ENCODE measurements at regions not wholly inside any gene's neighbourhood (a gene's known extent, or its start where the extent isn't known, plus 50 kb on each side); places are given as distances from the start of the nearest gene placed in this dataset.

- POLR2A ChIA-PET, result no interaction called here
- Histone ChIP-seq H3K4me1 (ENCODE audit: insufficient read depth, low read length) (no peaks in the 10 kb centered on the region), H3K9me3 (ENCODE audit: low read length) (no peaks in the 10 kb centered on the region), H3K27ac (ENCODE audit: extremely low read length, insufficient read depth, low read length) (no peak overlapping the region), H3K79me2 (ENCODE audit: insufficient read depth, low read length) (no peaks in the 10 kb centered on the region), H3K27me3 (ENCODE audit: control insufficient read depth in 1 of 2, insufficient read depth in 2 of 2, low read length in 2 of 2) (peaks cover 11 to 90% of the 10 kb centered on the region in 2 experiments; a peak in 4 of 5 replicates), H3K4me2 (ENCODE audit: low read depth, low read length) (no peak overlapping the region), H3K4me3 (replicated peaks in 1 of 3; ENCODE audit: insufficient read depth in 1 of 3, low read depth in 2 of 3, low read length in 3 of 3) (no peak overlapping the region), H3K36me3 (replicated peaks in 1 of 2; ENCODE audit: control insufficient read depth in 1 of 2, insufficient read depth in 2 of 2, low read length in 2 of 2) (no peaks in the 10 kb centered on the region), H4K20me1 (ENCODE audit: insufficient read depth, low read length) (no peaks in the 10 kb centered on the region), H3K9ac (ENCODE audit: insufficient read depth, low read depth, low read length) (no peak overlapping the region), H2AFZ (ENCODE audit: low read length) (no peak overlapping the region)
- no peak for DNase-seq (ENCODE audit: low spot score)
- FAIRE-seq, result no peak
- intact Hi-C loops (cut with micrococcal nuclease; ENCODE audit: unreplicated experiment), result no loop called here
- in situ Hi-C loops (cut with HindIII; ENCODE audit: extremely low pct_ligation_motif_present, low pct_unique_long_range_greater_than_20kb), result no loop called here
- no TSS peak for BruUV-seq (replicated peaks)
- peak; percentile 49; the same call in 1 of the 2 replicates for TF ChIP-seq ZNF768 (CRISPR knock-in tag; IDR thresholded peaks at IDR 0.05)
- TF ChIP-seq ZFP37 (CRISPR knock-in tag; IDR thresholded peaks at IDR 0.05; ENCODE audit: borderline replicate concordance), result no peak
- no peak for TF ChIP-seq NFRKB (IDR thresholded peaks at IDR 0.05)
- ATAC-seq, result no peak
- CTCF ChIA-PET (ENCODE audit: low intra/inter-chr PET ratio, low total read pairs), result no interaction called here
- 42% methylated on average over 2 of the region's 6 CpGs for WGBS (ENCODE audit: low lambda C conversion rate)
Observed at GRCh38 chr2:120611016-120611415, 124.7 kb upstream of the GLI2 start.

GRCh38 chr2:120611961-120612360, 123.7 kb upstream of the GLI2 start:
- Histone ChIP-seq H3K36me3 (replicated peaks in 1 of 2; ENCODE audit: control insufficient read depth in 1 of 2, insufficient read depth in 2 of 2, low read length in 2 of 2) (no peaks in the 10 kb centered on the region), H3K79me2 (ENCODE audit: insufficient read depth, low read length) (no peaks in the 10 kb centered on the region), H4K20me1 (ENCODE audit: insufficient read depth, low read length) (no peaks in the 10 kb centered on the region), H3K9ac (ENCODE audit: insufficient read depth, low read depth, low read length) (no peak overlapping the region), H3K27ac (ENCODE audit: extremely low read length, insufficient read depth, low read length) (no peak overlapping the region), H3K4me3 (replicated peaks in 1 of 3; ENCODE audit: insufficient read depth in 1 of 3, low read depth in 2 of 3, low read length in 3 of 3) (no peak overlapping the region), H3K4me1 (ENCODE audit: insufficient read depth, low read length) (no peaks in the 10 kb centered on the region), H3K4me2 (ENCODE audit: low read depth, low read length) (no peak overlapping the region), H3K9me3 (ENCODE audit: low read length) (no peaks in the 10 kb centered on the region), H2AFZ (ENCODE audit: low read length) (no peak overlapping the region), H3K27me3 (ENCODE audit: control insufficient read depth in 1 of 2, insufficient read depth in 2 of 2, low read length in 2 of 2) (peaks cover 11 to 90% of the 10 kb centered on the region in 2 experiments; a peak in 4 of 5 replicates)
- no TSS peak for BruUV-seq (replicated peaks)
- FAIRE-seq, result no peak
- intact Hi-C loops (cut with micrococcal nuclease; ENCODE audit: unreplicated experiment) (no loop called here), in situ Hi-C loops (cut with HindIII; ENCODE audit: extremely low pct_ligation_motif_present, low pct_unique_long_range_greater_than_20kb) (no loop called here)
- ATAC-seq, result no peak
- 47% methylated on average over 13 of the region's 13 CpGs for WGBS (ENCODE audit: low lambda C conversion rate)
- POLR2A ChIA-PET, result no interaction called here
- CTCF ChIA-PET (ENCODE audit: low intra/inter-chr PET ratio, low total read pairs), result no interaction called here
- no peak for DNase-seq (ENCODE audit: low spot score)
- TF ChIP-seq PRDM4 (CRISPR knock-in tag; IDR thresholded peaks at IDR 0.05; ENCODE audit: borderline replicate concordance), result no peak
- no peak for TF ChIP-seq MEIS2 (CRISPR knock-in tag; IDR thresholded peaks at IDR 0.05)
- no peak for TF ChIP-seq AHDC1 (CRISPR knock-in tag; IDR thresholded peaks at IDR 0.05; ENCODE audit: borderline replicate concordance)
- no peak for TF ChIP-seq ZNF597 (CRISPR knock-in tag; IDR thresholded peaks at IDR 0.05)
- no peak for TF ChIP-seq ZNF253 (CRISPR knock-in tag; IDR thresholded peaks at IDR 0.05; ENCODE audit: borderline replicate concordance)
- no peak for TF ChIP-seq ZNF530 (CRISPR knock-in tag; IDR thresholded peaks at IDR 0.05; ENCODE audit: low read depth)
- no peak for TF ChIP-seq ZNF441 (CRISPR knock-in tag; IDR thresholded peaks at IDR 0.05; ENCODE audit: borderline replicate concordance)
